ENCODE measurements at regions not wholly inside any gene's neighbourhood (a gene's known extent, or its start where the extent isn't known, plus 50 kb on each side); places are given as distances from the start of the nearest gene placed in this dataset.

DNA sequence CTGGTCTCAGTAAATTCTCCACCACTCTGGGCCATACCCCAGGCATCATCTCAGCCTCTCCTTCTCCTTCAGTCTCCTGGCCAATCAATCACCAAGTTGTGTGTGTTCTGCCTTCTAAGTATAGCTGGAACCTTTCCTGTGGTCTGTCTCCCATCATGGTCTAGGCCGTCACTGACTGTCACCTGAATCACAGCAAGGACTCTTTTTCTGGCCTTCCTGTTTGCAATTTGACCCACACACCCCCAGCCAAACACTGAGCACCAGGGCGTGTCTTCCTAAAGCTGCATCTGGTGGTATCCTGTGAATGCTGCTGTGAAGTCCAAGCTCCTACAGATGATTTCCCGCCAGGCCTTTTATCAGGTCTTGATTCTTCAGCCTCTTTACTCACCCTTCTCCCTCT, 52.6 kb upstream of the PRELID3B start:
- H3K36me3 Mint-ChIP-seq = no peaks in the 10 kb centered on the region
- TF ChIP-seq, protein P1, sequence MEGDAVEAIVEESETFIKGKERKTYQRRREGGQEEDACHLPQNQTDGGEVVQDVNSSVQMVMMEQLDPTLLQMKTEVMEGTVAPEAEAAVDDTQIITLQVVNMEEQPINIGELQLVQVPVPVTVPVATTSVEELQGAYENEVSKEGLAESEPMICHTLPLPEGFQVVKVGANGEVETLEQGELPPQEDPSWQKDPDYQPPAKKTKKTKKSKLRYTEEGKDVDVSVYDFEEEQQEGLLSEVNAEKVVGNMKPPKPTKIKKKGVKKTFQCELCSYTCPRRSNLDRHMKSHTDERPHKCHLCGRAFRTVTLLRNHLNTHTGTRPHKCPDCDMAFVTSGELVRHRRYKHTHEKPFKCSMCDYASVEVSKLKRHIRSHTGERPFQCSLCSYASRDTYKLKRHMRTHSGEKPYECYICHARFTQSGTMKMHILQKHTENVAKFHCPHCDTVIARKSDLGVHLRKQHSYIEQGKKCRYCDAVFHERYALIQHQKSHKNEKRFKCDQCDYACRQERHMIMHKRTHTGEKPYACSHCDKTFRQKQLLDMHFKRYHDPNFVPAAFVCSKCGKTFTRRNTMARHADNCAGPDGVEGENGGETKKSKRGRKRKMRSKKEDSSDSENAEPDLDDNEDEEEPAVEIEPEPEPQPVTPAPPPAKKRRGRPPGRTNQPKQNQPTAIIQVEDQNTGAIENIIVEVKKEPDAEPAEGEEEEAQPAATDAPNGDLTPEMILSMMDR (IDR thresholded peaks at IDR 0.05) = no peak
- intact Hi-C loops (cut with micrococcal nuclease) = no loop called here
- no peak overlapping the region for H3K27ac Mint-ChIP-seq
- Histone ChIP-seq H3K27me3 (ENCODE audit: control insufficient read depth in 2 of 2, insufficient read depth in 2 of 2, low read length in 2 of 2) (peaks cover 2 to 7% of the 10 kb centered on the region in 2 donors), H3K4me2 (replicated peaks; ENCODE audit: extremely low read depth, low read length, poor library complexity, severe bottlenecking) (no peak overlapping the region), H3K9ac (ENCODE audit: insufficient read depth, low read length, poor library complexity, severe bottlenecking) (no peak overlapping the region), H4K20me1 (ENCODE audit: insufficient read depth, low read length) (no peaks in the 10 kb centered on the region), H3K36me3 (replicated peaks in 1 of 2; ENCODE audit: control insufficient read depth in 1 of 2, insufficient read depth in 2 of 2, low read length in 2 of 2) (no peaks in the 10 kb centered on the region), H3K4me3 (replicated peaks in 1 of 3; ENCODE audit: low read depth in 2 of 3, low read length in 3 of 3) (no peak overlapping the region), H3K27ac (ENCODE audit: low read depth in 1 of 2, low read length in 2 of 2) (no peak overlapping the region), H3K79me2 (ENCODE audit: insufficient read depth, low read length) (no peaks in the 10 kb centered on the region), H3K4me1 (ENCODE audit: control insufficient read depth in 1 of 2, insufficient read depth in 2 of 2, low read length in 2 of 2) (no peaks in the 10 kb centered on the region), H3K9me3 (replicated peaks in 1 of 2; ENCODE audit: control insufficient read depth in 1 of 2, insufficient read depth in 1 of 2, low read length in 2 of 2) (no peaks in the 10 kb centered on the region), H2AFZ (ENCODE audit: insufficient read depth, low read depth, low read length, poor library complexity, severe bottlenecking) (no peak overlapping the region)
- WGBS (ENCODE audit: insufficient coverage) = 63% methylated on average over 1 of the region's 3 CpGs
- H3K27me3 Mint-ChIP-seq (ENCODE audit: low read depth in 3 of 3) = peaks cover 4 to 8% (median 6%) of the 10 kb centered on the region in 3 donors
- DNase-seq = no peak
- no peaks in the 10 kb centered on the region for H3K4me1 Mint-ChIP-seq
- H3K9me3 Mint-ChIP-seq = no peaks in the 10 kb centered on the region
- H3K4me3 Mint-ChIP-seq = no peak overlapping the region

DNA sequence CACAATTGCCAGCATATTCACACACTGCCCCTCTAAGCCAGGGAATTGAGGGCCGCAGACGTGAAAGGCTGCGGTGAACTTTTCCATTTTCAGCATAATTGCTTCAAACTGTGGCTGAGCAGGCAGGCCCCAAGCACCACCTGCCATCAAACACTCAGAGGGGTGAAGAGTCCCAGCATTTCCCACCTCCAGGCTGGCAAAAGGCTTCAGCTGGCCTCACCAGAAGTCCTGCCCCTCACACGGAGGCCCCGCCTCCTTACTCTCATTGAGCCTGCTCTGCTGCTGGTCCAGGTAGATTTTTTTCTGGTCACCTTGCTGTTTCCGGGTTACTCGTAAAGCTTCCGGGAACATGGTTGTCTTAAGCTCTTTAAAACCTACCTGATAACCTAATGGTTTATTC, 52.0 kb upstream of the PRELID3B start:
- Mint-ChIP-seq H3K27ac (no peak overlapping the region), H3K36me3 (no peaks in the 10 kb centered on the region), H3K4me1 (no peaks in the 10 kb centered on the region), H3K9me3 (no peaks in the 10 kb centered on the region), H3K4me3 (no peak overlapping the region), H3K27me3 (ENCODE audit: low read depth in 3 of 3) (peaks cover 4 to 8% (median 6%) of the 10 kb centered on the region in 3 donors)
- 100% methylated on average over 5 of the region's 8 CpGs for WGBS (ENCODE audit: insufficient coverage)
- Histone ChIP-seq H4K20me1 (ENCODE audit: insufficient read depth, low read length) (no peaks in the 10 kb centered on the region), H3K27ac (ENCODE audit: low read depth in 1 of 2, low read length in 2 of 2) (no peak overlapping the region), H3K27me3 (ENCODE audit: control insufficient read depth in 2 of 2, insufficient read depth in 2 of 2, low read length in 2 of 2) (peaks cover 4 to 11% of the 10 kb centered on the region in 2 donors), H3K4me1 (ENCODE audit: control insufficient read depth in 1 of 2, insufficient read depth in 2 of 2, low read length in 2 of 2) (no peaks in the 10 kb centered on the region), H3K4me2 (replicated peaks; ENCODE audit: extremely low read depth, low read length, poor library complexity, severe bottlenecking) (no peak overlapping the region), H3K36me3 (replicated peaks in 1 of 2; ENCODE audit: control insufficient read depth in 1 of 2, insufficient read depth in 2 of 2, low read length in 2 of 2) (no peaks in the 10 kb centered on the region), H2AFZ (ENCODE audit: insufficient read depth, low read depth, low read length, poor library complexity, severe bottlenecking) (no peak overlapping the region), H3K9ac (ENCODE audit: insufficient read depth, low read length, poor library complexity, severe bottlenecking) (no peak overlapping the region), H3K79me2 (ENCODE audit: insufficient read depth, low read length) (no peaks in the 10 kb centered on the region), H3K9me3 (replicated peaks in 1 of 2; ENCODE audit: control insufficient read depth in 1 of 2, insufficient read depth in 1 of 2, low read length in 2 of 2) (no peaks in the 10 kb centered on the region), H3K4me3 (replicated peaks in 1 of 3; ENCODE audit: low read depth in 2 of 3, low read length in 3 of 3) (no peak overlapping the region)
- intact Hi-C loops (cut with micrococcal nuclease) = no loop called here
- TF ChIP-seq, protein P1 (IDR thresholded peaks at IDR 0.05) = no peak
- DNase-seq = no peak
